ENCODE measurements at regions not wholly inside any gene's neighbourhood (a gene's known extent, or its start where the extent isn't known, plus 50 kb on each side); places are given as distances from the start of the nearest gene placed in this dataset.

- peaks cover 20% of the 10 kb centered on the region for H3K27me3 ChIP-seq (ENCODE audit: insufficient read depth, low read length)
- no peak for ATAC-seq
- H3K9me2 ChIP-seq (ENCODE audit: insufficient read depth): no peaks in the 10 kb centered on the region
- intact Hi-C loops (cut with micrococcal nuclease): no loop called here
- H3K9ac ChIP-seq (ENCODE audit: low read length): no peak overlapping the region
- H3K27ac ChIP-seq (ENCODE audit: low read depth, low read length): no peak overlapping the region
- H4K20me1 ChIP-seq (ENCODE audit: insufficient read depth): no peaks in the 10 kb centered on the region
- no peaks in the 10 kb centered on the region for H3K9me3 ChIP-seq (ENCODE audit: control insufficient read depth in 1 of 2, insufficient read depth in 1 of 2, low read depth in 1 of 2, low read length in 2 of 2)
- no peaks in the 10 kb centered on the region for H3K4me1 ChIP-seq (ENCODE audit: control insufficient read depth in 1 of 2, insufficient read depth in 2 of 2, low read length in 2 of 2)
- DNase-seq (ENCODE audit: low read depth, low spot score): no peak
- ChIA-PET POLR2A (no interaction called here), CTCF (no interaction called here), RAD21 (ENCODE audit: low non-redundant PET in 1 of 2, low total read pairs in 2 of 2, uncharacterized antibody in 2 of 2, unreplicated experiment in 2 of 2) (no interaction called here)
- no peak overlapping the region for H3K4me3 ChIP-seq (replicated peaks in 1 of 2; ENCODE audit: low read depth in 1 of 2, low read length in 2 of 2)
- no peaks in the 10 kb centered on the region for H3K79me2 ChIP-seq (ENCODE audit: insufficient read depth, low read length)
- BruUV-seq (replicated peaks): no TSS peak
- no peak overlapping the region for H3K4me2 ChIP-seq (ENCODE audit: low read length)
- no peak overlapping the region for H2AFZ ChIP-seq (ENCODE audit: low read depth, low read length, poor library complexity, severe bottlenecking)
- TF ChIP-seq CEBPB (IDR thresholded peaks at IDR 0.05; ENCODE audit: low read depth): no peak
- TF ChIP-seq, protein P1, sequence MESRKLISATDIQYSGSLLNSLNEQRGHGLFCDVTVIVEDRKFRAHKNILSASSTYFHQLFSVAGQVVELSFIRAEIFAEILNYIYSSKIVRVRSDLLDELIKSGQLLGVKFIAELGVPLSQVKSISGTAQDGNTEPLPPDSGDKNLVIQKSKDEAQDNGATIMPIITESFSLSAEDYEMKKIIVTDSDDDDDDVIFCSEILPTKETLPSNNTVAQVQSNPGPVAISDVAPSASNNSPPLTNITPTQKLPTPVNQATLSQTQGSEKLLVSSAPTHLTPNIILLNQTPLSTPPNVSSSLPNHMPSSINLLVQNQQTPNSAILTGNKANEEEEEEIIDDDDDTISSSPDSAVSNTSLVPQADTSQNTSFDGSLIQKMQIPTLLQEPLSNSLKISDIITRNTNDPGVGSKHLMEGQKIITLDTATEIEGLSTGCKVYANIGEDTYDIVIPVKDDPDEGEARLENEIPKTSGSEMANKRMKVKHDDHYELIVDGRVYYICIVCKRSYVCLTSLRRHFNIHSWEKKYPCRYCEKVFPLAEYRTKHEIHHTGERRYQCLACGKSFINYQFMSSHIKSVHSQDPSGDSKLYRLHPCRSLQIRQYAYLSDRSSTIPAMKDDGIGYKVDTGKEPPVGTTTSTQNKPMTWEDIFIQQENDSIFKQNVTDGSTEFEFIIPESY (IDR thresholded peaks at IDR 0.05; ENCODE audit: extremely low read depth, insufficient replicate concordance, low read length): no peak
- no peaks in the 10 kb centered on the region for H3K36me3 ChIP-seq (ENCODE audit: control insufficient read depth in 1 of 2, insufficient read depth in 2 of 2, low read length in 2 of 2)
Observed at GRCh38 chr3:39569095-39569494, 101.6 kb downstream of the MOBP start.

- H2AFZ ChIP-seq (ENCODE audit: low read depth, low read length, poor library complexity, severe bottlenecking): no peak overlapping the region
- H3K4me1 ChIP-seq (ENCODE audit: control insufficient read depth in 1 of 2, insufficient read depth in 2 of 2, low read length in 2 of 2): no peaks in the 10 kb centered on the region
- BruUV-seq (replicated peaks): no TSS peak
- H4K20me1 ChIP-seq (ENCODE audit: insufficient read depth): no peaks in the 10 kb centered on the region
- no peak overlapping the region for H3K9ac ChIP-seq (ENCODE audit: low read length)
- H3K4me3 ChIP-seq (replicated peaks in 1 of 2; ENCODE audit: low read depth in 1 of 2, low read length in 2 of 2): no peak overlapping the region
- intact Hi-C loops (cut with micrococcal nuclease): no loop called here
- no peaks in the 10 kb centered on the region for H3K9me3 ChIP-seq (ENCODE audit: control insufficient read depth in 1 of 2, insufficient read depth in 1 of 2, low read depth in 1 of 2, low read length in 2 of 2)
- H3K27me3 ChIP-seq (ENCODE audit: insufficient read depth, low read length): no peaks in the 10 kb centered on the region
- TF ChIP-seq FOSL1 (IDR thresholded peaks at IDR 0.05; ENCODE audit: low read depth) (no peak), CEBPB (IDR thresholded peaks at IDR 0.05; ENCODE audit: low read depth) (no peak), SRF (IDR thresholded peaks at IDR 0.05; ENCODE audit: low read depth) (no peak), TCF7L2 (IDR thresholded peaks at IDR 0.05; ENCODE audit: borderline replicate concordance, extremely low read depth, insufficient read depth, insufficient read length) (no peak), EZH2phosphoT487 (IDR thresholded peaks at IDR 0.05; ENCODE audit: borderline replicate concordance) (no peak), SP1 (IDR thresholded peaks at IDR 0.05; ENCODE audit: low read depth) (no peak)
- TF ChIP-seq, protein P2, sequence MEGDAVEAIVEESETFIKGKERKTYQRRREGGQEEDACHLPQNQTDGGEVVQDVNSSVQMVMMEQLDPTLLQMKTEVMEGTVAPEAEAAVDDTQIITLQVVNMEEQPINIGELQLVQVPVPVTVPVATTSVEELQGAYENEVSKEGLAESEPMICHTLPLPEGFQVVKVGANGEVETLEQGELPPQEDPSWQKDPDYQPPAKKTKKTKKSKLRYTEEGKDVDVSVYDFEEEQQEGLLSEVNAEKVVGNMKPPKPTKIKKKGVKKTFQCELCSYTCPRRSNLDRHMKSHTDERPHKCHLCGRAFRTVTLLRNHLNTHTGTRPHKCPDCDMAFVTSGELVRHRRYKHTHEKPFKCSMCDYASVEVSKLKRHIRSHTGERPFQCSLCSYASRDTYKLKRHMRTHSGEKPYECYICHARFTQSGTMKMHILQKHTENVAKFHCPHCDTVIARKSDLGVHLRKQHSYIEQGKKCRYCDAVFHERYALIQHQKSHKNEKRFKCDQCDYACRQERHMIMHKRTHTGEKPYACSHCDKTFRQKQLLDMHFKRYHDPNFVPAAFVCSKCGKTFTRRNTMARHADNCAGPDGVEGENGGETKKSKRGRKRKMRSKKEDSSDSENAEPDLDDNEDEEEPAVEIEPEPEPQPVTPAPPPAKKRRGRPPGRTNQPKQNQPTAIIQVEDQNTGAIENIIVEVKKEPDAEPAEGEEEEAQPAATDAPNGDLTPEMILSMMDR (IDR thresholded peaks at IDR 0.05 in 2 of 3, conservative IDR thresholded peaks at IDR 0.05 in 1 of 3; ENCODE audit: borderline replicate concordance in 1 of 3, insufficient read depth in 1 of 3, low read depth in 2 of 3, low read length in 2 of 3): no peak
- TF ChIP-seq, protein P1 (IDR thresholded peaks at IDR 0.05; ENCODE audit: extremely low read depth, insufficient replicate concordance, low read length): no peak
- no peaks in the 10 kb centered on the region for H3K36me3 ChIP-seq (ENCODE audit: control insufficient read depth in 1 of 2, insufficient read depth in 2 of 2, low read length in 2 of 2)
- DNase-seq (ENCODE audit: low read depth, low spot score): no peak
- POLR2A ChIA-PET: no interaction called here
- ATAC-seq: no peak
- H3K9me2 ChIP-seq (ENCODE audit: insufficient read depth): no peaks in the 10 kb centered on the region
- no peak overlapping the region for H3K27ac ChIP-seq (ENCODE audit: low read depth, low read length)
- H3K79me2 ChIP-seq (ENCODE audit: insufficient read depth, low read length): no peaks in the 10 kb centered on the region
- RAD21 ChIA-PET (ENCODE audit: low non-redundant PET in 1 of 2, low total read pairs in 2 of 2, uncharacterized antibody in 2 of 2, unreplicated experiment in 2 of 2): no interaction called here
- CTCF ChIA-PET: no interaction called here
- no peak overlapping the region for H3K4me2 ChIP-seq (ENCODE audit: low read length)
Observed at GRCh38 chr3:39573392-39573791, 105.9 kb downstream of the MOBP start.

All from HCT116 (cell line).